ENCODE measurements at regions not wholly inside any gene's neighbourhood (a gene's known extent, or its start where the extent isn't known, plus 50 kb on each side); places are given as distances from the start of the nearest gene placed in this dataset.

DNA sequence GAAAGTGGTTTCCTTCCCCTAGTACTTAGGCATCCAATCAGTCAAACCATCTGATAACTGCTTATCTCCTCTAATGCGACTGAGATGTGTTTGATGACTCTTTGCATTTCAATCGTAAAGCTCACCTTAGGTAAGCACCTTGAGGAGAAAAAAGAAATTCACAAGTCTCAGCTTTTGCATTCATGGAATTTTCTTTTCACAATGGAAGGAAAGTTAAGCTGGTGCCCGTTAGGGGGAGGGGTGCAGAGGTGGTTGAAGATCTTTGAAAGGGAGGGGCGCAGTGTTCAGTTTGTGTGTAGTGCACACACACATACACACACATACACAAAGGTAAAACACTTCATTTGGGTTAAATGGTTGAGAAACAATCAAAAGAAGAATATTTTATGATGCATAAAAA, 87.1 kb upstream of the SALL4 start:
- no peak for DNase-seq (ENCODE audit: low read depth, low spot score)
- H3K27me3 ChIP-seq (ENCODE audit: control insufficient read depth, insufficient read depth, low read length): no peaks in the 10 kb centered on the region
- WGBS (ENCODE audit: insufficient coverage, insufficient read length): no CpG with 5 or more reads among the region's 4 CpGs
- no peaks in the 10 kb centered on the region for H3K36me3 ChIP-seq (ENCODE audit: control insufficient read depth, insufficient read depth, low read length)
- no peak overlapping the region for H3K4me3 ChIP-seq (ENCODE audit: low read length)
- no peaks in the 10 kb centered on the region for H3K4me1 ChIP-seq (ENCODE audit: control insufficient read depth, insufficient read depth, low read length)
- H3K9me3 ChIP-seq (ENCODE audit: control insufficient read depth, insufficient read depth, low read length): no peaks in the 10 kb centered on the region
- H3K27ac ChIP-seq (ENCODE audit: low read length): no peak overlapping the region

DNA sequence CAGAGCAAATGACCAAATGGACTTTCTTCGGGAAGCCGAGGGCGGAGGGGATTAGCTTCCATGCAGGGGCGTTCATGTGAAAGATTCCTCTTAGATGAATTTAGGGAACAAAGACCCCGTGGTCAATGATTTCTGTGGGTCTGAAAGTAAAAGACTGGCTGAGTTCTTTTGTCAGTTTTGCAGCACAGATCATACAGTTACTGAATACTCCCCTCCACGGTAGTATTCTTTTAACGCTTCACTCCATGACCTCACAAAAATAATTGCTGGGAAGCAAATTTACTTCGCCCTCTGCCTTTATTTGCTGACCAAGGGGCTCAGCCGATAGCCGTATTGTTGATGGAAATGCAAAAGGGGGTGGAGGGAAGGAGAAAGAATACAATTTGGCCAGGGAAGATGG, 86.0 kb upstream of the SALL4 start:
- H3K36me3 ChIP-seq (ENCODE audit: control insufficient read depth, insufficient read depth, low read length): no peaks in the 10 kb centered on the region
- H3K9me3 ChIP-seq (ENCODE audit: control insufficient read depth, insufficient read depth, low read length): no peaks in the 10 kb centered on the region
- DNase-seq (ENCODE audit: low read depth, low spot score): no peak
- H3K4me3 ChIP-seq (ENCODE audit: low read length): no peak overlapping the region
- no peaks in the 10 kb centered on the region for H3K27me3 ChIP-seq (ENCODE audit: control insufficient read depth, insufficient read depth, low read length)
- H3K27ac ChIP-seq (ENCODE audit: low read length): no peak overlapping the region
- no peaks in the 10 kb centered on the region for H3K4me1 ChIP-seq (ENCODE audit: control insufficient read depth, insufficient read depth, low read length)
- no CpG with 5 or more reads among the region's 10 CpGs for WGBS (ENCODE audit: insufficient coverage, insufficient read length)

DNA sequence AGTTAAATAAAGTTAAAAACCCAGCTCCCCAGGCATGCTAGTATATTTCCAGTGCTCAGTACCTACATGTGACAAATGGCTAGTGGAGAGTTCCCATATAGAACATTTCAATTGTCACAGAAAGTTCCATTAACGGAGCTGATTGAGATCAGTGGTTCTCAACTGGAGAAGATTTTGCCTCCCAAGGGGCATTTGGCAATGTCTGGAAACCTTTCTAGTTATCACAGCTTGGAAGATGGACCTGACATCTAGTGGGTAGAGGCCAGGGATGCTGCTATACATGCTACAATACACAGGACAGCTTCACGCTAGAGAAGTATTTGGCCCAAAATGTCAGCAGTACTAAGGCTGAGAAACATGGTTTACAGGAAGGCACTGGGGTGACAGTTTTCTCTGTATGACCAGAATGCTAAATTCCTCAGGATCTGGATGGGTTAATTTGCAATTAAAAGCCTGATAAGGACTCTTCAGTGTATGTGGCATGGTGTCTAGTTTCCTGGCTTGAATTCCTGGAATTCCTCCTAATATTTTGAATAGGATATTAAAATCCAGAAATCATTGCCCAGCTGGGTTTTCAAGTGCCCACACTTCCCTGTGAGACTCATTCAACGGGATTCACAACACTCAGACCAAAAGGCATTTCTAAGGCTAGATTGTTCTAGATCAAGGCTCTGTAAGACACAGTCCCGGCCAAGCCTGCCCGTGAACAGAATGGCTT, 84.7 kb upstream of the SALL4 start:
- Histone ChIP-seq H3K36me3 (ENCODE audit: control insufficient read depth, insufficient read depth, low read length) (no peaks in the 10 kb centered on the region), H3K4me1 (ENCODE audit: control insufficient read depth, insufficient read depth, low read length) (no peaks in the 10 kb centered on the region), H3K9me3 (ENCODE audit: control insufficient read depth, insufficient read depth, low read length) (no peaks in the 10 kb centered on the region), H3K27ac (ENCODE audit: low read length) (no peak overlapping the region), H3K4me3 (ENCODE audit: low read length) (no peak overlapping the region), H3K27me3 (ENCODE audit: control insufficient read depth, insufficient read depth, low read length) (no peaks in the 10 kb centered on the region)
- DNase-seq (ENCODE audit: low read depth, low spot score): no peak
- no CpG with 5 or more reads among the region's 5 CpGs for WGBS (ENCODE audit: insufficient coverage, insufficient read length)

DNA sequence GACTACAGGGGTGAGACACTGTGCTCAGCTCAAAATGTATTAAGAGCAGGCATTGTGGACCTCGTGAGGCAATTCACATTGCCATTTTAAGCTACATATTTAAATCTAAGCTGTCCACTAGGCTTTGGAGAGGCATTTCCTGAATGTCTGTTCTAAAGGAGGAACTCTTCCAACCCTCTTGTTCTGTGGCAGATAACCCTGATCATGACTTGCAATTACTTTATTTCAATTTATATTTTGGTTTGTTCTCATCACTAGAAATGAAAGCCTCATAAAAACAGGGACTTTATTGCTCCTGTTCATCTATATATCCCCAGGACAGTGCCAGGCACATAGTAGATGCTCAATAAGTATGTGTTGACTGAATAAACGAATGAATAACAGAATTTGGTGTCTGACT, 84.0 kb upstream of the SALL4 start:
- H3K9me3 ChIP-seq (ENCODE audit: control insufficient read depth, insufficient read depth, low read length): no peaks in the 10 kb centered on the region
- no peak overlapping the region for H3K27ac ChIP-seq (ENCODE audit: low read length)
- no peaks in the 10 kb centered on the region for H3K27me3 ChIP-seq (ENCODE audit: control insufficient read depth, insufficient read depth, low read length)
- DNase-seq (ENCODE audit: low read depth, low spot score): no peak
- H3K4me1 ChIP-seq (ENCODE audit: control insufficient read depth, insufficient read depth, low read length): no peaks in the 10 kb centered on the region
- H3K36me3 ChIP-seq (ENCODE audit: control insufficient read depth, insufficient read depth, low read length): no peaks in the 10 kb centered on the region
- WGBS (ENCODE audit: insufficient coverage, insufficient read length): no CpG with 5 or more reads among the region's 2 CpGs
- no peak overlapping the region for H3K4me3 ChIP-seq (ENCODE audit: low read length)

DNA sequence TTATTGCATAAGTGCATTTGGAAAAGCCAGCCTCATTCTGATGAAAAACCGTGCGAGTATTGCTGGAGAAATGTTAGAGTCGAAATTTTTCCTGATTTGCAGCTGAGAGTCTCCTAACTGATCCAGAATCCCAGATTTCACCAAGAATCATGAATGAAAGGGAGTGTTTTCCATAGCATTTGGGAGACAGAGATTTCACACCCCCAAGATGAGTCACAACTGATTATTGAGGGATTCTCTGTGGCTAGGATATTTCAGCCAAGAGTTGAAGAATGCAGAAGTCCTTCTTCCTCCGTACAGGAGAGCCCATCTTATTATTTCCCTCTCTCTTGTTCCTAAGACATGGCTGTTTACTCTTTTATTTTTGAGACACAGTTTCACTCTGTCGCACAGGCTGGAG, 82.2 kb upstream of the SALL4 start:
- Histone ChIP-seq H3K4me1 (ENCODE audit: control insufficient read depth, insufficient read depth, low read length) (no peaks in the 10 kb centered on the region), H3K36me3 (ENCODE audit: control insufficient read depth, insufficient read depth, low read length) (no peaks in the 10 kb centered on the region), H3K27ac (ENCODE audit: low read length) (no peak overlapping the region), H3K4me3 (ENCODE audit: low read length) (no peak overlapping the region), H3K9me3 (ENCODE audit: control insufficient read depth, insufficient read depth, low read length) (no peaks in the 10 kb centered on the region), H3K27me3 (ENCODE audit: control insufficient read depth, insufficient read depth, low read length) (no peaks in the 10 kb centered on the region)
- no CpG with 5 or more reads among the region's 5 CpGs for WGBS (ENCODE audit: insufficient coverage, insufficient read length)
- DNase-seq (ENCODE audit: low read depth, low spot score): no peak

GRCh38 chr20:51880188-51880587, 77.9 kb upstream of the SALL4 start:
- Histone ChIP-seq H3K4me3 (ENCODE audit: low read length) (no peak overlapping the region), H3K27ac (ENCODE audit: low read length) (no peak overlapping the region)

DNA sequence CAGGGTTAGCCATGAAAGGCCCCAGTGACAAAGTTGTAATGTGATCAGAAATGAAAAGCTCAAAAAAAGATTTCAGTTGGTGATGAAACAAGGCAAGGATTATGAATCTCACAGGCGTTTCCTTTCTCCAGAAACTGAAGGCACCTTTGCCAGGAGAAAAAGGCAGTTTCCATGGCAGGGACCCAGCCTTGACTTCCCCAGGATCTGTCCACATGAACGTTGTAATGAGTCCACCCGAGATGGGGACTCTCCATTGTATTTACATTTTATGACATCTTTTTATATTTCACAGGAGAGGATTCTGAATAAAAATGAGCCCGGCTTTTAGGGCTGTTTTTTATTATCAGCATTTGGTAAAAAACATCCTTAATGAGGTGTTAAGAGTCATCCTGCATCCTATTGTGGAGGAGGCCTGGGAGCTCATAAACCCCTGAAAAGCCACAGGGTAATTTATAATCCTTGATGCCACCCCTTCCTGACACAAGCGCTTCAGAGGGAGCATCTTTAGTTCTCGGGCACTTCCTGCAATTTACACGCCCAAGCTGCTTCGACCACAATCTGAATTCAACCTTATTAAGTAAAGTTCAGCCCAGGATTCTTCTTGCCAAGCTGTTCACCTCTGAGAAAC, 74.1 kb upstream of the SALL4 start:
- no peak for DNase-seq (ENCODE audit: low read depth, low spot score)
- no peak overlapping the region for H3K27ac ChIP-seq (ENCODE audit: low read length)

More at GRCh38 chr20:51880188-51880587, 77.9 kb upstream of the SALL4 start:
- H3K4me1 ChIP-seq (ENCODE audit: control insufficient read depth, insufficient read depth, low read length): no peaks in the 10 kb centered on the region
- H3K27me3 ChIP-seq (ENCODE audit: control insufficient read depth, insufficient read depth, low read length): no peaks in the 10 kb centered on the region
- no peaks in the 10 kb centered on the region for H3K9me3 ChIP-seq (ENCODE audit: control insufficient read depth, insufficient read depth, low read length)
- no peak for DNase-seq (ENCODE audit: low read depth, low spot score)
- no CpG with 5 or more reads among the region's 4 CpGs for WGBS (ENCODE audit: insufficient coverage, insufficient read length)
- no peaks in the 10 kb centered on the region for H3K36me3 ChIP-seq (ENCODE audit: control insufficient read depth, insufficient read depth, low read length)

DNA sequence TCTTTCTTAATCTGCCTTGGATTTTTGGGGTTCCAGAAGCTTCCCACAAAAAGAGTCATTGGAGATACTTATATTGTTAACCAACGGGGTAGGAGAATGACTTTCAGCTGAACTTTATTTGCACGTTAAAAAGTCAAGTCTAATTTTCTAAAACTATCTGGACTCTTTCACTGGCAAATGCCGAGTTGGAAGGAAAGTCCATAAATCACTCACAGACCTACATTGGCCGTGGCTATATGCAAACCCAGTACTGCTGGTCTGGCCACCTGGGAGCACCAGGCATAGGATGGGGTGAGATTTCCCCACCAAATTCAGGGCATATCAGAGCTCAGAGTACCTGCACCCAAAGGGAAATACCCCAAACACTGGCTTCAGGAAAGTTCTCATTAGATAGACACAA, 71.3 kb upstream of the SALL4 start:
- no CpG with 5 or more reads among the region's 4 CpGs for WGBS (ENCODE audit: insufficient coverage, insufficient read length)
- Histone ChIP-seq H3K36me3 (ENCODE audit: control insufficient read depth, insufficient read depth, low read length) (no peaks in the 10 kb centered on the region), H3K4me1 (ENCODE audit: control insufficient read depth, insufficient read depth, low read length) (no peaks in the 10 kb centered on the region), H3K27me3 (ENCODE audit: control insufficient read depth, insufficient read depth, low read length) (no peaks in the 10 kb centered on the region), H3K9me3 (ENCODE audit: control insufficient read depth, insufficient read depth, low read length) (no peaks in the 10 kb centered on the region), H3K4me3 (ENCODE audit: low read length) (no peak overlapping the region), H3K27ac (ENCODE audit: low read length) (no peak overlapping the region)
- no peak for DNase-seq (ENCODE audit: low read depth, low spot score)

More for the DNA sequence above, 74.1 kb upstream of the SALL4 start:
- Histone ChIP-seq H3K4me1 (ENCODE audit: control insufficient read depth, insufficient read depth, low read length) (no peaks in the 10 kb centered on the region), H3K27me3 (ENCODE audit: control insufficient read depth, insufficient read depth, low read length) (no peaks in the 10 kb centered on the region), H3K9me3 (ENCODE audit: control insufficient read depth, insufficient read depth, low read length) (no peaks in the 10 kb centered on the region), H3K4me3 (ENCODE audit: low read length) (no peak overlapping the region), H3K36me3 (ENCODE audit: control insufficient read depth, insufficient read depth, low read length) (no peaks in the 10 kb centered on the region)
- WGBS (ENCODE audit: insufficient coverage, insufficient read length): no CpG with 5 or more reads among the region's 8 CpGs

- no CpG with 5 or more reads among the region's 7 CpGs for WGBS (ENCODE audit: insufficient coverage, insufficient read length)
- no peaks in the 10 kb centered on the region for H3K27me3 ChIP-seq (ENCODE audit: control insufficient read depth, insufficient read depth, low read length)
- no peaks in the 10 kb centered on the region for H3K36me3 ChIP-seq (ENCODE audit: control insufficient read depth, insufficient read depth, low read length)
- no peak overlapping the region for H3K27ac ChIP-seq (ENCODE audit: low read length)
- no peaks in the 10 kb centered on the region for H3K4me1 ChIP-seq (ENCODE audit: control insufficient read depth, insufficient read depth, low read length)
- no peak for DNase-seq (ENCODE audit: low read depth, low spot score)
- H3K9me3 ChIP-seq (ENCODE audit: control insufficient read depth, insufficient read depth, low read length): no peaks in the 10 kb centered on the region
- no peak overlapping the region for H3K4me3 ChIP-seq (ENCODE audit: low read length)
Measured at GRCh38 chr20:51871943-51872342, 69.6 kb upstream of the SALL4 start.

DNA sequence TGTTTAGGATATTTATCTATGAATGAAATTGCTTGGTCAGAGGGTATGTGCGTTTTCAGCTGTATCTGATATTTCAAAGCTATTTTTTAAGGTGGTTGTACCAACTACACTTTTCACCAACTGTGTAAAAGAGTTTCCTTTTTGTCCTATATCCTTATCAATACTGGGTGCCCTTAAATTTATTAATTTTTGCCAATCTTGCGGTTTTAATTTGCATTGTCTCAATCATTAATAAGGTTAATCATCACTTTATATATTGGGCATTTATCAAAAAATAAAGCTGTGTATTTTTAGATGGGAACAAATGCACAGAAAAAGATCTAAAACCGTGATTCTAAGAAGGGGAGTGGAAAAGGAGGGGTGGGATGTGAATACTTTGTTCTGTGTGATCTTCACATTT, 66.7 kb upstream of the SALL4 start:
- DNase-seq (ENCODE audit: low read depth, low spot score): no peak
- no peaks in the 10 kb centered on the region for H3K27me3 ChIP-seq (ENCODE audit: control insufficient read depth, insufficient read depth, low read length)
- WGBS (ENCODE audit: insufficient coverage, insufficient read length): no CpG with 5 or more reads among the region's 3 CpGs

GRCh38 chr20:51867251-51867650, 64.9 kb upstream of the SALL4 start:
- Histone ChIP-seq H3K9me3 (ENCODE audit: control insufficient read depth, insufficient read depth, low read length) (no peaks in the 10 kb centered on the region), H3K4me3 (ENCODE audit: low read length) (no peak overlapping the region), H3K36me3 (ENCODE audit: control insufficient read depth, insufficient read depth, low read length) (no peaks in the 10 kb centered on the region), H3K4me1 (ENCODE audit: control insufficient read depth, insufficient read depth, low read length) (peaks cover 2% of the 10 kb centered on the region), H3K27me3 (ENCODE audit: control insufficient read depth, insufficient read depth, low read length) (no peaks in the 10 kb centered on the region), H3K27ac (ENCODE audit: low read length) (no peak overlapping the region)
- no CpG with 5 or more reads among the region's 3 CpGs for WGBS (ENCODE audit: insufficient coverage, insufficient read length)
- no peak for DNase-seq (ENCODE audit: low read depth, low spot score)

More for the DNA sequence above, 66.7 kb upstream of the SALL4 start:
- H3K36me3 ChIP-seq (ENCODE audit: control insufficient read depth, insufficient read depth, low read length): no peaks in the 10 kb centered on the region
- H3K4me3 ChIP-seq (ENCODE audit: low read length): no peak overlapping the region
- no peaks in the 10 kb centered on the region for H3K9me3 ChIP-seq (ENCODE audit: control insufficient read depth, insufficient read depth, low read length)
- H3K27ac ChIP-seq (ENCODE audit: low read length): no peak overlapping the region
- no peaks in the 10 kb centered on the region for H3K4me1 ChIP-seq (ENCODE audit: control insufficient read depth, insufficient read depth, low read length)
